ENCODE measurements at regions not wholly inside any gene's neighbourhood (a gene's known extent, or its start where the extent isn't known, plus 50 kb on each side); places are given as distances from the start of the nearest gene placed in this dataset.

- no peak for TF ChIP-seq CTCF (IDR thresholded peaks at IDR 0.05)
- Histone ChIP-seq H3K4me1 (ENCODE audit: low read depth) (no peaks in the 10 kb centered on the region), H3K9me3 (no peaks in the 10 kb centered on the region), H3K36me3 (ENCODE audit: low read depth) (no peaks in the 10 kb centered on the region), H3K4me3 (no peak overlapping the region)
- intact Hi-C loops (cut with DNase I, micrococcal nuclease), result no loop called here
- ATAC-seq (no peak), DNase-seq (no peak)
Observed at GRCh38 chr15:88990185-88990679, 77.1 kb upstream of the MFGE8 start.

- Histone ChIP-seq H3K4me1 (ENCODE audit: low read depth) (no peaks in the 10 kb centered on the region), H3K36me3 (ENCODE audit: low read depth) (no peaks in the 10 kb centered on the region), H3K9me3 (no peaks in the 10 kb centered on the region), H3K4me3 (no peak overlapping the region)
- intact Hi-C loops (cut with DNase I, micrococcal nuclease), result no loop called here
- TF ChIP-seq CTCF (IDR thresholded peaks at IDR 0.05), result no peak
- DNase-seq (no peak), ATAC-seq (no peak)
Observed at GRCh38 chr15:88992216-88992615, 79.0 kb upstream of the MFGE8 start.

- DNase-seq (no peak), ATAC-seq (no peak)
- TF ChIP-seq CTCF (IDR thresholded peaks at IDR 0.05), result no peak
- Histone ChIP-seq H3K4me3 (no peak overlapping the region), H3K4me1 (ENCODE audit: low read depth) (no peaks in the 10 kb centered on the region), H3K36me3 (ENCODE audit: low read depth) (no peaks in the 10 kb centered on the region), H3K9me3 (no peaks in the 10 kb centered on the region)
- intact Hi-C loops (cut with DNase I, micrococcal nuclease), result no loop called here
Observed at GRCh38 chr15:88992912-88993376, 79.8 kb upstream of the MFGE8 start.

GRCh38 chr15:88993662-88994061 lies 80.5 kb upstream of the MFGE8 start:
- DNase-seq, result no peak
- no peak for ATAC-seq
- no peak for TF ChIP-seq CTCF (IDR thresholded peaks at IDR 0.05)
- intact Hi-C loops (cut with DNase I, micrococcal nuclease), result no loop called here
- Histone ChIP-seq H3K4me1 (ENCODE audit: low read depth) (no peaks in the 10 kb centered on the region), H3K9me3 (no peaks in the 10 kb centered on the region), H3K4me3 (no peak overlapping the region), H3K36me3 (ENCODE audit: low read depth) (no peaks in the 10 kb centered on the region)

GRCh38 chr15:88994286-88994685 lies 81.1 kb upstream of the MFGE8 start:
- no peak for TF ChIP-seq CTCF (IDR thresholded peaks at IDR 0.05)
- Histone ChIP-seq H3K36me3 (ENCODE audit: low read depth) (no peaks in the 10 kb centered on the region), H3K4me3 (no peak overlapping the region), H3K9me3 (no peaks in the 10 kb centered on the region), H3K4me1 (ENCODE audit: low read depth) (no peaks in the 10 kb centered on the region)
- ATAC-seq (no peak), DNase-seq (no peak)
- intact Hi-C loops (cut with DNase I, micrococcal nuclease), result no loop called here

- H3K4me1 ChIP-seq (ENCODE audit: low read depth), result no peaks in the 10 kb centered on the region
- ATAC-seq, result no peak
- H3K36me3 ChIP-seq (ENCODE audit: low read depth), result no peaks in the 10 kb centered on the region
- H3K9me3 ChIP-seq, result no peaks in the 10 kb centered on the region
- no peak for TF ChIP-seq CTCF (IDR thresholded peaks at IDR 0.05)
- H3K4me3 ChIP-seq, result no peak overlapping the region
- intact Hi-C loops (cut with DNase I, micrococcal nuclease), result no loop called here
- no peak for DNase-seq
Observed at GRCh38 chr15:88995449-88995848, 82.3 kb upstream of the MFGE8 start.

Measured in mucosa of descending colon (tissue), 3 donors.